Esophagus squamous epithelium (tissue), 5 donors: ENCODE measurements at regions not wholly inside any gene's neighbourhood (a gene's known extent, or its start where the extent isn't known, plus 50 kb on each side); places are given as distances from the start of the nearest gene placed in this dataset.

ENCODE experiments used
- DNase-seq: peaks from one replicate; lab custom pipeline; 2025; lab: John Stamatoyannopoulos, UW
- H3K27ac ChIP-seq, 4 donors: fragments of 200-600 bp; sonication (generic); one replicate each; pipeline ENCODE4 v1.5.1; 2016 to 2019; ENCODE audit warnings: mild to moderate bottlenecking in 1 of 4
- H3K27me3 ChIP-seq, 4 donors: fragments of 200-600 bp; sonication (generic); 1 replicate in 3 of 4; 2 replicates in 1 of 4; pipeline versions ENCODE4 v1.5.1 to v1.6.0; 2017 to 2021; ENCODE audit warnings: antibody characterized with exemption in 1 of 4
- H3K36me3 ChIP-seq, 3 donors: fragments of 200-600 bp; sonication (generic); one replicate each; pipeline ENCODE4 v1.5.1; 2016 to 2019
- H3K4me1 ChIP-seq, 3 donors: fragments of 200-600 bp; sonication (generic); one replicate each; pipeline ENCODE4 v1.5.1; 2017 to 2019
- H3K4me3 ChIP-seq, 4 donors: fragments of 200-600 bp; sonication (generic); 1 replicate in 3 of 4; 2 replicates in 1 of 4; pipeline ENCODE4 v1.5.1; 2016 to 2019; ENCODE audit warnings: mild to moderate bottlenecking in 2 of 4, moderate library complexity in 1 of 4
- H3K9me3 ChIP-seq, 3 donors: fragments of 200-600 bp; sonication (generic); one replicate each; pipeline ENCODE4 v1.5.1; 2016 to 2019
- POLR2A ChIP-seq, 4 donors: fragments of 450-650 bp; IDR thresholded peaks; one replicate each; pipeline ENCODE4 v1.6.1; 2017; ENCODE audit warnings: antibody characterized with exemption in 4 of 4, mild to moderate bottlenecking in 4 of 4, moderate library complexity in 3 of 4
- WGBS, 2 donors: methylation state at CpG; one replicate each; pipeline ENCODE4 v1.1.5; 2018; 5-methylcytosine and 5-hydroxymethylcytosine counted together
- intact Hi-C: fragments of 100-400 bp; cut with DNase I; formaldehyde crosslinking; loops from one replicate; pipeline ENCODE4 v1.15.0; 2022
- TF ChIP-seq, protein P1 (sequence below), 6 experiments: fragments of 450-650 bp in 4 of 6; fragments of 200-600 bp in 2 of 6; sonication (generic) in 2 of 6; IDR thresholded peaks; one replicate each; pipeline ENCODE4 v1.5.1; 2016 to 2019; ENCODE audit warnings: antibody characterized with exemption in 6 of 6, mild to moderate bottlenecking in 4 of 6, moderate library complexity in 4 of 6
- donor health status: DM: yes; HTN: yes; CAD: no.

DNA sequence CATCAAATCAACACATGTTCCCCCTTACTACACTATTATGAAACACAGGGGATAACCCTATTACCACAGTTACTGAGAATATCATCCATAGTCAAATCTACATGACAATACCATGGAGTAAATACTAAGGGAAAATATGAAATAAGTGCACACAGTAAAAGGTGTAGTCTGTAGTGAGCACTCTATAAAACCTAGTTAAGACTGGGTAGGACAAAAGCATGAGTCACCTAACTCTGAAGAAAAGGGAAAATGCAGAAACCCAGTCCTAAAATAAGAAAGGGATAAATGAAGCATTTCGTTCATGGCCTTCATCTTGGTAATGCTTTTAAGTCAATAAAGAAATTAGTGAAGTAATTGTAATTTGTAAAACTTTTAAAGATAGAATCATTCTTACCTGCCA is 65.4 kb upstream of the ACVR2A start:
- 59 to 61% methylated on average over 1 of the region's 1 CpG for WGBS, 2 donors
- intact Hi-C loops, result no loop called here
- no peak for TF ChIP-seq POLR2A (IDR thresholded peaks at IDR 0.05)
- TF ChIP-seq, protein P1, sequence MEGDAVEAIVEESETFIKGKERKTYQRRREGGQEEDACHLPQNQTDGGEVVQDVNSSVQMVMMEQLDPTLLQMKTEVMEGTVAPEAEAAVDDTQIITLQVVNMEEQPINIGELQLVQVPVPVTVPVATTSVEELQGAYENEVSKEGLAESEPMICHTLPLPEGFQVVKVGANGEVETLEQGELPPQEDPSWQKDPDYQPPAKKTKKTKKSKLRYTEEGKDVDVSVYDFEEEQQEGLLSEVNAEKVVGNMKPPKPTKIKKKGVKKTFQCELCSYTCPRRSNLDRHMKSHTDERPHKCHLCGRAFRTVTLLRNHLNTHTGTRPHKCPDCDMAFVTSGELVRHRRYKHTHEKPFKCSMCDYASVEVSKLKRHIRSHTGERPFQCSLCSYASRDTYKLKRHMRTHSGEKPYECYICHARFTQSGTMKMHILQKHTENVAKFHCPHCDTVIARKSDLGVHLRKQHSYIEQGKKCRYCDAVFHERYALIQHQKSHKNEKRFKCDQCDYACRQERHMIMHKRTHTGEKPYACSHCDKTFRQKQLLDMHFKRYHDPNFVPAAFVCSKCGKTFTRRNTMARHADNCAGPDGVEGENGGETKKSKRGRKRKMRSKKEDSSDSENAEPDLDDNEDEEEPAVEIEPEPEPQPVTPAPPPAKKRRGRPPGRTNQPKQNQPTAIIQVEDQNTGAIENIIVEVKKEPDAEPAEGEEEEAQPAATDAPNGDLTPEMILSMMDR (IDR thresholded peaks at IDR 0.05), result no peak
- no peak for DNase-seq
- Histone ChIP-seq H3K4me1 (no peaks in the 10 kb centered on the region), H3K27ac (no peak overlapping the region), H3K4me3 (no peak overlapping the region), H3K27me3 (no peaks in the 10 kb centered on the region), H3K9me3 (no peaks in the 10 kb centered on the region), H3K36me3 (no peaks in the 10 kb centered on the region)

DNA sequence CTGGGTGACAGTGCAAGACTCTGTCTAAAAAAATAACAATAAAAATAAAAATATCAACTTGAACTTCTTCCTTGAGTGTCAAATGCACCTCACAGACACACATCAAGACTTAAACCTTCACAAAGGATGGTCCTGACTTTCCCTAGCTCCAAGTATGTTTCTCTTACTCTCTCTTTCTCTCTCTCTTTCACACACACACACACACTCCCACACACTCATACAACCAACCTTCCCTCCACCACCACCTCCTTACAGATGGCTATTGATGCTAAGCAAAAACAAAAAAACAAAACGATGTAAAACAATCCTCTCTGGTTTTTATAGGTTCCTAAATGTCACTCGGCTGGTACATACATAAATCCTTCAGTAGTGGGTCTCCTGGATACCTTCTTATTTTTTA is 67.4 kb upstream of the ACVR2A start:
- H3K27ac ChIP-seq, result no peak overlapping the region
- H3K27me3 ChIP-seq, result no peaks in the 10 kb centered on the region
- H3K4me3 ChIP-seq, result no peak overlapping the region
- no peaks in the 10 kb centered on the region for H3K9me3 ChIP-seq
- no peak for DNase-seq
- intact Hi-C loops, result no loop called here
- no peaks in the 10 kb centered on the region for H3K36me3 ChIP-seq
- TF ChIP-seq POLR2A (IDR thresholded peaks at IDR 0.05), result no peak
- 64 to 83% methylated on average over 2 of the region's 2 CpGs for WGBS, 2 donors
- H3K4me1 ChIP-seq, result no peaks in the 10 kb centered on the region

DNA sequence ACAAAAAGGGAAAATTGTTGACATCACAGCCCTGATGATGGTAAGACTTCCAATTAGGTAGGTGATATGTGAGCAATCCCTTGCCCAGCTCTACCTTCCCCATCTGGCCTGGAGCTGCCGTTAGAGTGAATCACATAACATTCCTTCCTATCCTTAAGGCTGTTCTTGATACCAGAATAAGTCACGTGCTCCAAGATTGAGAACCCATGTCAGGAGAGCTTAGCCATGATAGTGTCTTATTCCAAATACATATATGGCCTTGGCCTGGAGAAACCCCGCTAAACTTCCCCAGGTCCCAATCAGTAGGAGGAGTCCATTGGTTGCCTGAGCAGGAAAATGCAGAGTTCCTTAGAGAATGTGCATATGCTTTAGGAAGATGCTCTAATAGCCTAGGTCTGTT is 70.0 kb upstream of the ACVR2A start:
- TF ChIP-seq, protein P1 (IDR thresholded peaks at IDR 0.05), result no peak
- no peak for TF ChIP-seq POLR2A (IDR thresholded peaks at IDR 0.05)
- H3K9me3 ChIP-seq, result no peaks in the 10 kb centered on the region
- H3K36me3 ChIP-seq, result no peaks in the 10 kb centered on the region
- H3K27me3 ChIP-seq, result no peaks in the 10 kb centered on the region
- no peak overlapping the region for H3K27ac ChIP-seq
- H3K4me1 ChIP-seq, result no peaks in the 10 kb centered on the region
- WGBS, 2 donors, result 89 to 96% methylated on average over 3 of the region's 3 CpGs
- H3K4me3 ChIP-seq, result no peak overlapping the region
- intact Hi-C loops, result no loop called here
- no peak for DNase-seq

DNA sequence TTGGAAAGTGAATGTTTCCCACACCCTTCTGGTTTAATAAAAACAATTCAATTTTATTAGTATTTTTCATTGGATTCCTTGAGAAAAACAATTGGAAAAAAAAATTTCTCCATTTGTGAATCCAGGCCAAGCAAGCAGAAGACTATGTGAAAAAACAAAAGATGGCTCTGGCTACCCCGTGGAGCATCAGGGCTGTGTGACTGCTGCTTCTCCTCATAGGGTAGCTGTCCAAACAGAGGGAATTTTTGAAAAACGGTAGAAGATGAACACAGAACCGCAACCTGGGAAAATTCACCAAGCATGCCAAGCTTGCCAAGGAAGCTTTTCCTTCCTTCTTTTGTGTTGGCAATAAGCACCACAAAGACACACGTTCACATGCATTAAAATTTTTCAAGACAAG is 71.3 kb upstream of the ACVR2A start:
- H3K27me3 ChIP-seq, result no peaks in the 10 kb centered on the region
- no peaks in the 10 kb centered on the region for H3K9me3 ChIP-seq
- DNase-seq, result no peak
- no peaks in the 10 kb centered on the region for H3K4me1 ChIP-seq
- WGBS, 2 donors, result 40 to 48% methylated on average over 4 of the region's 4 CpGs
- TF ChIP-seq POLR2A (IDR thresholded peaks at IDR 0.05), result no peak
- TF ChIP-seq, protein P1 (IDR thresholded peaks at IDR 0.05), result no peak
- H3K4me3 ChIP-seq, result no peak overlapping the region
- no peak overlapping the region for H3K27ac ChIP-seq
- H3K36me3 ChIP-seq, result no peaks in the 10 kb centered on the region
- intact Hi-C loops, result no loop called here

DNA sequence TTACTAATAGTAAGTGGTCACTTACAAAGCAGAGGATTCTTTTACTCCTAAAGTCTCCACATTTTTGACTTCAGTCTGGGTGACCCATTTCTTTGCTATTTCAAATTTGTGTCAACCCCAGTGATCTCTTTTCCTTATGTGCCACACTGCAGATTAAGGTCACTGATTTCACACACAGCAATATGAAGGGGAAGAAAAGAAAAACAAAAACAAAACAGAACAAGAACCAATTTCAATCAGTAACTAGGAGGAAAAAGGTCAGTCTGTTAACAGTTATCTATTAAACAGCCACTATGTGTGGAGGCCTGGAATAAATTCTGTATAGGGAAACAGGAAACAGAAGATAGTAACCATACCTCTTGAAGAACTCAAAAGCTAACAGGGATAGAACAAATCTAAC is 72.0 kb upstream of the ACVR2A start:
- H3K36me3 ChIP-seq, result no peaks in the 10 kb centered on the region
- no peaks in the 10 kb centered on the region for H3K9me3 ChIP-seq
- TF ChIP-seq, protein P1 (IDR thresholded peaks at IDR 0.05), result no peak
- TF ChIP-seq POLR2A (IDR thresholded peaks at IDR 0.05), result no peak
- H3K27me3 ChIP-seq, result no peaks in the 10 kb centered on the region
- no peak overlapping the region for H3K27ac ChIP-seq
- DNase-seq, result no peak
- H3K4me3 ChIP-seq, result no peak overlapping the region
- intact Hi-C loops, result no loop called here
- H3K4me1 ChIP-seq, result no peaks in the 10 kb centered on the region

DNA sequence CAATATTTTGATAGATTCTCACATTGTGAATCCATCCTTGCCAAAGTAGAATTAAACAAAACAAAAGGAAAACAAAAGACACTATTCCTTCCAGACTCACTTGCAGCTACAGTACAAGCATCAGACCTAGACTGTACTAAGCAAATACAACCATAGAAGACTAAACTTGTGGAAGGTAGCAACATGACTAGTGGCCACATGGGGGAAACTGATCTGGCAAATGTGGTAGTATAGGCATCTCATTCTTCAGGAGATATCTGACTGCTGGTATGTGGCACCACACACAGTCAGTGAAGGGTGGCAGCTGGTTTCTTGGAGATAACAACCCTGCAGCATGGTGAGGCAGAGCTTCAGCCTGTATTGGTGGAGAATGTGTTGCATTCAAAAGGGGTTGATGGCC is 81.0 kb upstream of the ACVR2A start:
- no peak for TF ChIP-seq POLR2A (IDR thresholded peaks at IDR 0.05)
- TF ChIP-seq, protein P1 (IDR thresholded peaks at IDR 0.05), result no peak
- Histone ChIP-seq H3K4me3 (no peak overlapping the region), H3K27me3 (no peaks in the 10 kb centered on the region), H3K9me3 (peaks cover 0 to 9% (median 0%) of the 10 kb centered on the region in 3 donors), H3K27ac (no peak overlapping the region), H3K4me1 (no peaks in the 10 kb centered on the region), H3K36me3 (no peaks in the 10 kb centered on the region)
- intact Hi-C loops, result no loop called here
- no peak for DNase-seq
